ENCODE measurements at regions not wholly inside any gene's neighbourhood (a gene's known extent, or its start where the extent isn't known, plus 50 kb on each side); places are given as distances from the start of the nearest gene placed in this dataset.

- no peak overlapping the region for H3K9ac ChIP-seq (ENCODE audit: low read length)
- intact Hi-C loops (cut with micrococcal nuclease): no loop called here
- no peaks in the 10 kb centered on the region for H3K27me3 ChIP-seq (ENCODE audit: insufficient read depth, low read length)
- H4K20me1 ChIP-seq (ENCODE audit: insufficient read depth): no peaks in the 10 kb centered on the region
- ChIA-PET POLR2A (no interaction called here), RAD21 (ENCODE audit: low non-redundant PET in 1 of 2, low total read pairs in 2 of 2, uncharacterized antibody in 2 of 2, unreplicated experiment in 2 of 2) (no interaction called here), CTCF (no interaction called here)
- no peak overlapping the region for H2AFZ ChIP-seq (ENCODE audit: low read depth, low read length, poor library complexity, severe bottlenecking)
- no peaks in the 10 kb centered on the region for H3K79me2 ChIP-seq (ENCODE audit: insufficient read depth, low read length)
- DNase-seq (ENCODE audit: low read depth, low spot score) (no peak), ATAC-seq (no peak)
- no peaks in the 10 kb centered on the region for H3K9me2 ChIP-seq (ENCODE audit: insufficient read depth)
- TF ChIP-seq POLR2AphosphoS5 (IDR thresholded peaks at IDR 0.05; ENCODE audit: low read depth, low read length) (no peak), EGR1 (IDR thresholded peaks at IDR 0.05; ENCODE audit: low read depth) (no peak)
- no peak overlapping the region for H3K4me2 ChIP-seq (ENCODE audit: low read length)
- H3K9me3 ChIP-seq (ENCODE audit: control insufficient read depth in 1 of 2, insufficient read depth in 1 of 2, low read depth in 1 of 2, low read length in 2 of 2): peaks cover 13 to 33% of the 10 kb centered on the region in 2 experiments; a peak in 3 of 4 replicates
- H3K4me1 ChIP-seq (ENCODE audit: control insufficient read depth in 1 of 2, insufficient read depth in 2 of 2, low read length in 2 of 2): no peaks in the 10 kb centered on the region
- H3K4me3 ChIP-seq (replicated peaks in 1 of 2; ENCODE audit: low read depth in 1 of 2, low read length in 2 of 2): no peak overlapping the region
- no TSS peak for BruUV-seq (replicated peaks)
- H3K27ac ChIP-seq (ENCODE audit: low read depth, low read length): no peak overlapping the region
- no peaks in the 10 kb centered on the region for H3K36me3 ChIP-seq (ENCODE audit: control insufficient read depth in 1 of 2, insufficient read depth in 2 of 2, low read length in 2 of 2)
Observed at GRCh38 chr16:79412783-79413225, 187.7 kb downstream of the MAF start.

GRCh38 chr16:79411805-79412204 lies 188.7 kb downstream of the MAF start:
- H3K4me3 ChIP-seq (replicated peaks in 1 of 2; ENCODE audit: low read depth in 1 of 2, low read length in 2 of 2): no peak overlapping the region
- H3K4me2 ChIP-seq (ENCODE audit: low read length): no peak overlapping the region
- intact Hi-C loops (cut with micrococcal nuclease): no loop called here
- H3K4me1 ChIP-seq (ENCODE audit: control insufficient read depth in 1 of 2, insufficient read depth in 2 of 2, low read length in 2 of 2): no peaks in the 10 kb centered on the region
- no TSS peak for BruUV-seq (replicated peaks)
- CTCF ChIA-PET: no interaction called here
- RAD21 ChIA-PET (ENCODE audit: low non-redundant PET in 1 of 2, low total read pairs in 2 of 2, uncharacterized antibody in 2 of 2, unreplicated experiment in 2 of 2): no interaction called here
- no peak overlapping the region for H3K27ac ChIP-seq (ENCODE audit: low read depth, low read length)
- ATAC-seq (no peak), DNase-seq (ENCODE audit: low read depth, low spot score) (no peak)
- no peaks in the 10 kb centered on the region for H3K27me3 ChIP-seq (ENCODE audit: insufficient read depth, low read length)
- H3K36me3 ChIP-seq (ENCODE audit: control insufficient read depth in 1 of 2, insufficient read depth in 2 of 2, low read length in 2 of 2): no peaks in the 10 kb centered on the region
- no peak overlapping the region for H3K9ac ChIP-seq (ENCODE audit: low read length)
- H3K79me2 ChIP-seq (ENCODE audit: insufficient read depth, low read length): no peaks in the 10 kb centered on the region
- H4K20me1 ChIP-seq (ENCODE audit: insufficient read depth): no peaks in the 10 kb centered on the region
- H3K9me2 ChIP-seq (ENCODE audit: insufficient read depth): no peaks in the 10 kb centered on the region
- no peak overlapping the region for H2AFZ ChIP-seq (ENCODE audit: low read depth, low read length, poor library complexity, severe bottlenecking)
- POLR2A ChIA-PET: no interaction called here
- H3K9me3 ChIP-seq (ENCODE audit: control insufficient read depth in 1 of 2, insufficient read depth in 1 of 2, low read depth in 1 of 2, low read length in 2 of 2): peaks cover 16 to 33% of the 10 kb centered on the region in 2 experiments; a peak in 3 of 4 replicates
- TF ChIP-seq REST (IDR thresholded peaks at IDR 0.05; ENCODE audit: low read depth) (no peak), ATF3 (IDR thresholded peaks at IDR 0.05) (no peak), FOSL1 (IDR thresholded peaks at IDR 0.05; ENCODE audit: low read depth) (no peak), CEBPB (IDR thresholded peaks at IDR 0.05; ENCODE audit: low read depth) (no peak), SP1 (IDR thresholded peaks at IDR 0.05; ENCODE audit: low read depth) (no peak), EZH2 (IDR thresholded peaks at IDR 0.05) (no peak), RAD21 (IDR thresholded peaks at IDR 0.05; ENCODE audit: low read depth) (no peak), YY1 (IDR thresholded peaks at IDR 0.05; ENCODE audit: extremely low read depth, insufficient replicate concordance, low read depth, low read length) (no peak), SRF (IDR thresholded peaks at IDR 0.05; ENCODE audit: low read depth) (no peak), POLR2A (IDR thresholded peaks at IDR 0.05; ENCODE audit: borderline replicate concordance, extremely low read depth, insufficient read depth, insufficient read length) (no peak), MAX (IDR thresholded peaks at IDR 0.05) (no peak), TCF7L2 (IDR thresholded peaks at IDR 0.05; ENCODE audit: borderline replicate concordance, extremely low read depth, insufficient read depth, insufficient read length) (no peak), EGR1 (IDR thresholded peaks at IDR 0.05; ENCODE audit: low read depth) (no peak), ZBTB33 (IDR thresholded peaks at IDR 0.05; ENCODE audit: extremely low read depth, insufficient replicate concordance, low read length) (no peak), CBX3 (IDR thresholded peaks at IDR 0.05; ENCODE audit: low read depth) (no peak), ELF1 (IDR thresholded peaks at IDR 0.05; ENCODE audit: borderline replicate concordance, low read depth) (no peak)
